Globus pallidus (tissue), 1 donor: ENCODE measurements at regions not wholly inside any gene's neighbourhood (a gene's known extent, or its start where the extent isn't known, plus 50 kb on each side); places are given as distances from the start of the nearest gene placed in this dataset.

Experiments used
- DNase-seq: peaks from one replicate; pipeline ENCODE4 v3.0.0-alpha.2; 2015; ENCODE audit warnings: low spot score

GRCh38 chr12:116456330-116457082 lies 102.7 kb upstream of the MAP1LC3B2 start:
- no peak for DNase-seq

GRCh38 chr12:116458492-116458891 lies 100.7 kb upstream of the MAP1LC3B2 start:
- DNase-seq, result no peak

- DNase-seq, result no peak
Measured at GRCh38 chr12:116459011-116459875, 99.9 kb upstream of the MAP1LC3B2 start.

GRCh38 chr12:116459916-116460663 lies 99.1 kb upstream of the MAP1LC3B2 start:
- no peak for DNase-seq

GRCh38 chr12:116461060-116461459 lies 98.1 kb upstream of the MAP1LC3B2 start:
- no peak for DNase-seq

GRCh38 chr12:116463366-116463765 lies 95.8 kb upstream of the MAP1LC3B2 start:
- DNase-seq, result no peak

- DNase-seq, result no peak
Measured at GRCh38 chr12:116465407-116465806, 93.8 kb upstream of the MAP1LC3B2 start.

GRCh38 chr12:116465856-116466255 lies 93.3 kb upstream of the MAP1LC3B2 start:
- no peak for DNase-seq

GRCh38 chr12:116466536-116466935 lies 92.6 kb upstream of the MAP1LC3B2 start:
- no peak for DNase-seq

GRCh38 chr12:116469344-116469743 lies 89.8 kb upstream of the MAP1LC3B2 start:
- no peak for DNase-seq

GRCh38 chr12:116471544-116471943 lies 87.6 kb upstream of the MAP1LC3B2 start:
- DNase-seq, result no peak

GRCh38 chr12:116472193-116472592 lies 87.0 kb upstream of the MAP1LC3B2 start:
- DNase-seq, result no peak

GRCh38 chr12:116473416-116473815 lies 85.8 kb upstream of the MAP1LC3B2 start:
- DNase-seq, result no peak

GRCh38 chr12:116474331-116474730 lies 84.8 kb upstream of the MAP1LC3B2 start:
- DNase-seq, result no peak

GRCh38 chr12:116474899-116475298 lies 84.3 kb upstream of the MAP1LC3B2 start:
- DNase-seq, result no peak

GRCh38 chr12:116476227-116476822 lies 82.9 kb upstream of the MAP1LC3B2 start:
- no peak for DNase-seq

- no peak for DNase-seq
Measured at GRCh38 chr12:116478243-116478773, 80.9 kb upstream of the MAP1LC3B2 start.

- DNase-seq, result no peak
Measured at GRCh38 chr12:116480210-116480810, 78.9 kb upstream of the MAP1LC3B2 start.

GRCh38 chr12:116481726-116482125 lies 77.5 kb upstream of the MAP1LC3B2 start:
- DNase-seq, result no peak

- no peak for DNase-seq
Measured at GRCh38 chr12:116482179-116482578, 77.0 kb upstream of the MAP1LC3B2 start.

GRCh38 chr12:116482859-116483258 lies 76.3 kb upstream of the MAP1LC3B2 start:
- DNase-seq, result no peak
